IMR-90 (cell line): ENCODE measurements at regions not wholly inside any gene's neighbourhood (a gene's known extent, or its start where the extent isn't known, plus 50 kb on each side); places are given as distances from the start of the nearest gene placed in this dataset.

Source experiments
- CTCF ChIP-seq: conservative IDR thresholded peaks from 2 replicates; pipeline ENCODE4 v1.5.1; 2012; ENCODE audit warnings: mild to moderate bottlenecking, low read depth, low read length, improper control_type of control experiment
- POLR2A ChIP-seq: IDR thresholded peaks from 2 replicates; pipeline ENCODE4 v1.6.1; 2012; ENCODE audit warnings: mild to moderate bottlenecking, low read depth, low read length
- SMC3 ChIP-seq: fragments of 150-350 bp; IDR thresholded peaks from 2 replicates; pipeline ENCODE4 v1.6.1; 2016; ENCODE audit warnings: low read depth, mild to moderate bottlenecking, antibody characterized with exemption, low read length, moderate library complexity

- TF ChIP-seq SMC3 (no peak), POLR2A (no peak), CTCF (no peak)
Observed at GRCh38 chr1:119253366-119253765, 112.9 kb upstream of the WARS2 start.
